Right lobe of liver (tissue), 4 donors: ENCODE measurements at regions not wholly inside any gene's neighbourhood (a gene's known extent, or its start where the extent isn't known, plus 50 kb on each side); places are given as distances from the start of the nearest gene placed in this dataset.

ENCODE experiments used
- CTCF ChIP-seq, 4 donors: fragments of 200-600 bp in 3 of 4; fragments of 450-650 bp in 1 of 4; IDR thresholded peaks; one replicate each; pipeline versions ENCODE4 v1.5.1 to v1.8.0; 2016 to 2022; ENCODE audit warnings: antibody characterized with exemption in 4 of 4, mild to moderate bottlenecking in 2 of 4
- POLR2A ChIP-seq: fragments of 450-650 bp; IDR thresholded peaks from one replicate; pipeline ENCODE4 v1.6.1; 2017; ENCODE audit warnings: antibody characterized with exemption, mild to moderate bottlenecking
- donor health status: DM: no; HTN: no; CAD: no.
- donor health status: DM: no; HTN: no; CAD: no.
- donor health status: DM: no; HTN: yes; CAD: no.

GRCh38 chr4:135256111-135256510 lies 1054.5 kb upstream of the PABPC4L start:
- TF ChIP-seq CTCF (IDR thresholded peaks at IDR 0.05) = no peak
- no peak for TF ChIP-seq POLR2A
